Globus pallidus (tissue), 1 donor: ENCODE measurements at regions not wholly inside any gene's neighbourhood (a gene's known extent, or its start where the extent isn't known, plus 50 kb on each side); places are given as distances from the start of the nearest gene placed in this dataset.

ENCODE experiments used
- DNase-seq: peaks from one replicate; pipeline ENCODE4 v3.0.0-alpha.2; 2015; ENCODE audit warnings: low spot score

GRCh38 chr4:58205446-58206235 is 1095.5 kb upstream of the IGFBP7 start:
- DNase-seq, result no peak

GRCh38 chr4:58192217-58192616 is 1082.0 kb upstream of the IGFBP7 start:
- no peak for DNase-seq

- no peak for DNase-seq
Measured at GRCh38 chr4:58191109-58191508, 1080.9 kb upstream of the IGFBP7 start.

- DNase-seq, result no peak
Measured at GRCh38 chr4:58188316-58188715, 1078.1 kb upstream of the IGFBP7 start.

GRCh38 chr4:58175024-58175423 is 1064.8 kb upstream of the IGFBP7 start:
- DNase-seq, result no peak

- no peak for DNase-seq
Measured at GRCh38 chr4:58166490-58166889, 1056.3 kb upstream of the IGFBP7 start.

GRCh38 chr4:58163156-58163555 is 1053.0 kb upstream of the IGFBP7 start:
- DNase-seq, result no peak

- no peak for DNase-seq
Measured at GRCh38 chr4:58149404-58150085, 1039.4 kb upstream of the IGFBP7 start.

- DNase-seq, result no peak
Measured at GRCh38 chr4:58144721-58145120, 1034.5 kb upstream of the IGFBP7 start.

- no peak for DNase-seq
Measured at GRCh38 chr4:58138786-58139668, 1028.8 kb upstream of the IGFBP7 start.

- no peak for DNase-seq
Measured at GRCh38 chr4:58136604-58137003, 1026.4 kb upstream of the IGFBP7 start.

GRCh38 chr4:58127680-58128079 is 1017.5 kb upstream of the IGFBP7 start:
- DNase-seq, result no peak

GRCh38 chr4:58119298-58119697 is 1009.1 kb upstream of the IGFBP7 start:
- no peak for DNase-seq

- DNase-seq, result no peak
Measured at GRCh38 chr4:58113126-58113525, 1002.9 kb upstream of the IGFBP7 start.

GRCh38 chr4:58111818-58112217 is 1001.6 kb upstream of the IGFBP7 start:
- no peak for DNase-seq

GRCh38 chr4:58093352-58093751 is 983.2 kb upstream of the IGFBP7 start:
- no peak for DNase-seq

GRCh38 chr4:58090539-58090938 is 980.4 kb upstream of the IGFBP7 start:
- no peak for DNase-seq

- no peak for DNase-seq
Measured at GRCh38 chr4:58081356-58081755, 971.2 kb upstream of the IGFBP7 start.

- no peak for DNase-seq
Measured at GRCh38 chr4:58075724-58076123, 965.5 kb upstream of the IGFBP7 start.

- DNase-seq, result no peak
Measured at GRCh38 chr4:58074382-58074781, 964.2 kb upstream of the IGFBP7 start.

GRCh38 chr4:58070726-58071125 is 960.5 kb upstream of the IGFBP7 start:
- no peak for DNase-seq

GRCh38 chr4:58064653-58065052 is 954.5 kb upstream of the IGFBP7 start:
- no peak for DNase-seq
